Endothelial cell of umbilical vein (primary cell): ENCODE measurements at regions not wholly inside any gene's neighbourhood (a gene's known extent, or its start where the extent isn't known, plus 50 kb on each side); places are given as distances from the start of the nearest gene placed in this dataset.

Source experiments
- EZH2 ChIP-seq: IDR thresholded peaks from 2 replicates; pipeline ENCODE4 v1.6.1; 2012; ENCODE audit warnings: borderline replicate concordance, low read depth, mild to moderate bottlenecking, moderate library complexity, low read length, inconsistent platforms; ENCODE audit not compliant: severe bottlenecking
- MYC ChIP-seq: IDR thresholded peaks from one replicate; pipeline ENCODE4 v1.6.1; 2011; ENCODE audit warnings: mild to moderate bottlenecking, low read depth, low read length
- POLR2A ChIP-seq: IDR thresholded peaks from 2 replicates; pipeline ENCODE4 v1.6.1; 2012; ENCODE audit warnings: low read depth, mild to moderate bottlenecking, control low read depth, low read length
- POLR2AphosphoS5 ChIP-seq: IDR thresholded peaks from 2 replicates; pipeline ENCODE4 v1.6.1; 2012; ENCODE audit warnings: low read depth, mild to moderate bottlenecking, control low read depth, low read length, moderate library complexity; ENCODE audit not compliant: insufficient read depth
- TF ChIP-seq, protein P1 (sequence below), 2 donors: IDR thresholded peaks; 1 replicate in 1 of 2; 2 replicates in 1 of 2; pipeline ENCODE4 v1.5.1; 2011; ENCODE audit warnings: low read length in 2 of 2, mild to moderate bottlenecking in 2 of 2, moderate library complexity in 2 of 2, control low read depth in 1 of 2, inconsistent platforms in 1 of 2, low read depth in 1 of 2; ENCODE audit not compliant: insufficient read depth in 1 of 2; ENCODE audit errors: extremely low read depth in 1 of 2
- TF ChIP-seq, protein P2 (sequence below): IDR thresholded peaks from 2 replicates; pipeline ENCODE4 v1.6.1; 2011; ENCODE audit not compliant: insufficient read depth, insufficient read length

DNA sequence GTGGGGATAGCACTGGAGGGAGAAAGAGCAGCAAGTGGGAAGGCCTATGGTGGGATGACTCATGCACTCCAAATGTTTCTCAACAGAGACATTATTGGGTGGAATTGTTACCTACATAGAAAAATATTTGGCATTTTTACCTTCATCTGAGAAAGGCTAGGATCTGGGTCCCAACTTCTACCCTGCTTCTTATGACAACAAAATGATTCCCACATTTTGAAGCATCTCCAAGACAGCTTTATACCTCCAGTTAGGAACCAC is 908.9 kb upstream of the GYPC start:
- TF ChIP-seq, protein P1, sequence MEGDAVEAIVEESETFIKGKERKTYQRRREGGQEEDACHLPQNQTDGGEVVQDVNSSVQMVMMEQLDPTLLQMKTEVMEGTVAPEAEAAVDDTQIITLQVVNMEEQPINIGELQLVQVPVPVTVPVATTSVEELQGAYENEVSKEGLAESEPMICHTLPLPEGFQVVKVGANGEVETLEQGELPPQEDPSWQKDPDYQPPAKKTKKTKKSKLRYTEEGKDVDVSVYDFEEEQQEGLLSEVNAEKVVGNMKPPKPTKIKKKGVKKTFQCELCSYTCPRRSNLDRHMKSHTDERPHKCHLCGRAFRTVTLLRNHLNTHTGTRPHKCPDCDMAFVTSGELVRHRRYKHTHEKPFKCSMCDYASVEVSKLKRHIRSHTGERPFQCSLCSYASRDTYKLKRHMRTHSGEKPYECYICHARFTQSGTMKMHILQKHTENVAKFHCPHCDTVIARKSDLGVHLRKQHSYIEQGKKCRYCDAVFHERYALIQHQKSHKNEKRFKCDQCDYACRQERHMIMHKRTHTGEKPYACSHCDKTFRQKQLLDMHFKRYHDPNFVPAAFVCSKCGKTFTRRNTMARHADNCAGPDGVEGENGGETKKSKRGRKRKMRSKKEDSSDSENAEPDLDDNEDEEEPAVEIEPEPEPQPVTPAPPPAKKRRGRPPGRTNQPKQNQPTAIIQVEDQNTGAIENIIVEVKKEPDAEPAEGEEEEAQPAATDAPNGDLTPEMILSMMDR (IDR thresholded peaks at IDR 0.05; ENCODE audit: extremely low read depth in 1 of 2, insufficient read depth in 1 of 2, low read depth in 1 of 2, low read length in 2 of 2), result no peak
- TF ChIP-seq MYC (no peak), EZH2 (no peak), POLR2A (no peak), POLR2AphosphoS5 (no peak)
- TF ChIP-seq, protein P2, sequence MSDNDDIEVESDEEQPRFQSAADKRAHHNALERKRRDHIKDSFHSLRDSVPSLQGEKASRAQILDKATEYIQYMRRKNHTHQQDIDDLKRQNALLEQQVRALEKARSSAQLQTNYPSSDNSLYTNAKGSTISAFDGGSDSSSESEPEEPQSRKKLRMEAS, result no peak
